BJ (cell line): ENCODE measurements at regions not wholly inside any gene's neighbourhood (a gene's known extent, or its start where the extent isn't known, plus 50 kb on each side); places are given as distances from the start of the nearest gene placed in this dataset.
"Not testable (repeated sequence)": the region's sequence is repeated elsewhere in the genome, so short reads cannot be mapped to it uniquely, and the experiment has no call there.

ENCODE experiments used
- CTCF ChIA-PET: fragments of 350-600 bp; formaldehyde crosslinking; extraction: SDS; loops from one replicate; lab custom pipeline; 2021; ENCODE audit warnings: antibody characterized with exemption, inconsistent platforms; lab: Yijun Ruan, JAX
- POLR2A ChIA-PET: fragments of 300-600 bp; sonication (Branson Sonifier 250); formaldehyde crosslinking; extraction: SDS; loops from one replicate; lab custom pipeline; 2021; ENCODE audit warnings: antibody characterized with exemption; lab: Charles Lee
- DNase-seq: peaks from one replicate; pipeline ENCODE4 v3.0.0-alpha.2; 2011; ENCODE audit warnings: low read depth
- H3K27me3 ChIP-seq: 2 replicates; pipeline ENCODE4 v1.6.0; 2011; ENCODE audit warnings: low read length; ENCODE audit not compliant: control insufficient read depth, insufficient read depth
- H3K36me3 ChIP-seq: 2 replicates; pipeline ENCODE4 v1.5.1; 2011; ENCODE audit warnings: low read length; ENCODE audit not compliant: control insufficient read depth, insufficient read depth
- H3K4me3 ChIP-seq: 2 replicates; pipeline ENCODE4 v1.5.1; 2011; ENCODE audit warnings: low read depth, mild to moderate bottlenecking, control low read depth, low read length
- CTCF ChIP-seq: IDR thresholded peaks from 2 replicates; pipeline ENCODE4 v1.5.1; 2011; ENCODE audit warnings: low read depth, mild to moderate bottlenecking, control low read depth, inconsistent platforms, low read length, moderate library complexity; ENCODE audit not compliant: insufficient read depth

- ChIA-PET CTCF (no interaction called here), POLR2A (no interaction called here)
- Histone ChIP-seq H3K27me3 (no peaks in the 10 kb centered on the region), H3K4me3 (no peak overlapping the region), H3K36me3 (no peaks in the 10 kb centered on the region)
- TF ChIP-seq CTCF = no peak
- no peak for DNase-seq
Measured at GRCh38 chr13:90272356-90272755, 1075.1 kb upstream of the MIR17HG start.

GRCh38 chr13:90276216-90276615, 1071.3 kb upstream of the MIR17HG start:
- no peak overlapping the region for H3K4me3 ChIP-seq
- no peaks in the 10 kb centered on the region for H3K27me3 ChIP-seq
- no peak for DNase-seq
- ChIA-PET CTCF (interaction anchor here (1.5 kb wide), 1 partner anchor 10 kb away, joined by 5 read pairs; no protein-coding TSS in a partner anchor), POLR2A (no interaction called here)
- no peaks in the 10 kb centered on the region for H3K36me3 ChIP-seq
- TF ChIP-seq CTCF = no peak

- H3K27me3 ChIP-seq, POLR2A ChIA-PET, H3K36me3 ChIP-seq, H3K4me3 ChIP-seq, CTCF ChIA-PET, DNase-seq: not testable (repeated sequence)
Measured at GRCh38 chr13:90278231-90278630, 1069.3 kb upstream of the MIR17HG start.

- no peak for TF ChIP-seq CTCF
- DNase-seq = no peak
- Histone ChIP-seq H3K27me3 (no peaks in the 10 kb centered on the region), H3K36me3 (no peaks in the 10 kb centered on the region), H3K4me3 (no peak overlapping the region)
- POLR2A ChIA-PET = no interaction called here
- CTCF ChIA-PET = no interaction called here
Measured at GRCh38 chr13:90281709-90282108, 1065.8 kb upstream of the MIR17HG start.

GRCh38 chr13:90287521-90287920, 1060.0 kb upstream of the MIR17HG start:
- Histone ChIP-seq H3K27me3 (no peaks in the 10 kb centered on the region), H3K36me3 (no peaks in the 10 kb centered on the region), H3K4me3 (no peak overlapping the region)
- ChIA-PET CTCF (interaction anchor here (1.5 kb wide), 1 partner anchor 11 kb away, joined by 5 read pairs; no protein-coding TSS in a partner anchor), POLR2A (no interaction called here)
- TF ChIP-seq CTCF = no peak
- DNase-seq = no peak

GRCh38 chr13:90293793-90294361, 1053.6 kb upstream of the MIR17HG start:
- TF ChIP-seq CTCF = no peak
- CTCF ChIA-PET = no interaction called here

More at GRCh38 chr13:90293793-90294361, 1053.6 kb upstream of the MIR17HG start:
- H3K4me3 ChIP-seq = no peak overlapping the region
- H3K36me3 ChIP-seq = no peaks in the 10 kb centered on the region
- no peaks in the 10 kb centered on the region for H3K27me3 ChIP-seq
- no peak for DNase-seq
- POLR2A ChIA-PET = no interaction called here
